Adrenal gland (tissue), 5 donors: ENCODE measurements at regions not wholly inside any gene's neighbourhood (a gene's known extent, or its start where the extent isn't known, plus 50 kb on each side); places are given as distances from the start of the nearest gene placed in this dataset.

Source experiments
- POLR2A ChIP-seq, 2 donors: fragments of 450-650 bp; IDR thresholded peaks; one replicate each; pipeline ENCODE4 v1.6.1; 2017; ENCODE audit warnings: antibody characterized with exemption in 2 of 2, mild to moderate bottlenecking in 2 of 2, moderate library complexity in 1 of 2
- TF ChIP-seq, protein P1 (sequence below), 6 experiments: fragments of 450-650 bp in 4 of 6; fragments of 200-600 bp in 2 of 6; sonication (generic) in 1 of 6; IDR thresholded peaks; 1 replicate in 5 of 6; 2 replicates in 1 of 6; pipeline versions ENCODE4 v1.5.1 to v1.8.0; 2016 to 2021; ENCODE audit warnings: antibody characterized with exemption in 6 of 6, mild to moderate bottlenecking in 2 of 6, moderate library complexity in 1 of 6
- donor health status: DM: no; HTN: no; CAD: no.

DNA sequence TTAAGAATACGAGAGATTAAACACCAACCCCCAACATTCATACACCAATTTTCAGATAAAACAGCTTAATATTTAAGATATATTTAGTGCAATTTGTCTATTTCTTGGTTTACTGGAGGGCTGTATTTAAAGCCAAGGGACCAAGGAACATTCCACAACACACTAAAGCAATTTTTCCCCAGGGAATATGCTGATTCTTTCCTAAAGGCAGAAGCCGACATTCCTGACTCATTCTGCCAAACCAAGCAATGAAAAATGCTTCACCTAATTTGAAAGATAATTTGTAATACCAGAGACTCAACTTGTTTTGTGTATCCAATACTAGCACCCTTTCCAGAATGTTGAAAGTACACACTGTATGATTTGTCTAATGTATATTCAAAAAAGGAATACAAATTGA is 1267.6 kb upstream of the PIK3C3 start:
- TF ChIP-seq, protein P1, sequence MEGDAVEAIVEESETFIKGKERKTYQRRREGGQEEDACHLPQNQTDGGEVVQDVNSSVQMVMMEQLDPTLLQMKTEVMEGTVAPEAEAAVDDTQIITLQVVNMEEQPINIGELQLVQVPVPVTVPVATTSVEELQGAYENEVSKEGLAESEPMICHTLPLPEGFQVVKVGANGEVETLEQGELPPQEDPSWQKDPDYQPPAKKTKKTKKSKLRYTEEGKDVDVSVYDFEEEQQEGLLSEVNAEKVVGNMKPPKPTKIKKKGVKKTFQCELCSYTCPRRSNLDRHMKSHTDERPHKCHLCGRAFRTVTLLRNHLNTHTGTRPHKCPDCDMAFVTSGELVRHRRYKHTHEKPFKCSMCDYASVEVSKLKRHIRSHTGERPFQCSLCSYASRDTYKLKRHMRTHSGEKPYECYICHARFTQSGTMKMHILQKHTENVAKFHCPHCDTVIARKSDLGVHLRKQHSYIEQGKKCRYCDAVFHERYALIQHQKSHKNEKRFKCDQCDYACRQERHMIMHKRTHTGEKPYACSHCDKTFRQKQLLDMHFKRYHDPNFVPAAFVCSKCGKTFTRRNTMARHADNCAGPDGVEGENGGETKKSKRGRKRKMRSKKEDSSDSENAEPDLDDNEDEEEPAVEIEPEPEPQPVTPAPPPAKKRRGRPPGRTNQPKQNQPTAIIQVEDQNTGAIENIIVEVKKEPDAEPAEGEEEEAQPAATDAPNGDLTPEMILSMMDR (IDR thresholded peaks at IDR 0.05) = no peak
- TF ChIP-seq POLR2A (IDR thresholded peaks at IDR 0.05) = no peak
